GM12865 (cell line): ENCODE measurements at regions not wholly inside any gene's neighbourhood (a gene's known extent, or its start where the extent isn't known, plus 50 kb on each side); places are given as distances from the start of the nearest gene placed in this dataset.

Source experiments
- DNase-seq: peaks from one replicate; pipeline ENCODE4 v3.0.0; 2010; ENCODE audit warnings: low read depth
- H3K4me3 ChIP-seq: 2 replicates; pipeline ENCODE4 v1.5.1; 2011; ENCODE audit warnings: mild to moderate bottlenecking, low read depth, low read length, control low read depth
- CTCF ChIP-seq: IDR thresholded peaks from 2 replicates; pipeline ENCODE4 v1.5.1; 2011; ENCODE audit warnings: low read length, control low read depth, low read depth, inconsistent platforms; ENCODE audit not compliant: insufficient read depth; ENCODE audit errors: missing control alignments

DNA sequence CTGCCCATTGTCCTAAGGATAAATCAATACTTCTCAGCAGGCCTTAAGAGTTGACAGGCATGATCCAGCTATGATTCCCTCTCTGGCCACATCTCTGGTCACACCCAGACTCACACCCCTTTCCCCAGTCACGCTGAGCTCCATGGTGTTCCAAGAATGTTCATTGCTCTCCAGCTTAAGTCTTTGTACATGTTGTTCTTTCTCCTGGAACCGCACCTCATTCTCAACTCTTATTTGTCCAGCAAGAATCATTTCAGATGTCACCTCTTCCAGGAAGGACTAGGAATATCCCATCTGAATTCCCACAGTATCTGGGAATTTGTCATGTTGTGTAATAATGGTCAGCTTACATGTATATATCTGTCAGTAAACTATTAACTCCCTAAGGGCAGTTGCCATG is 118.3 kb upstream of the GALNT15 start:
- DNase-seq, result no peak
- TF ChIP-seq CTCF, result no peak
- no peak overlapping the region for H3K4me3 ChIP-seq

- no peak for TF ChIP-seq CTCF
- DNase-seq, result no peak
- H3K4me3 ChIP-seq, result no peak overlapping the region
Measured at GRCh38 chr3:16058521-16058920, 116.0 kb upstream of the GALNT15 start.

GRCh38 chr3:16059081-16059537 is 115.4 kb upstream of the GALNT15 start:
- no peak for DNase-seq
- no peak overlapping the region for H3K4me3 ChIP-seq
- no peak for TF ChIP-seq CTCF

DNA sequence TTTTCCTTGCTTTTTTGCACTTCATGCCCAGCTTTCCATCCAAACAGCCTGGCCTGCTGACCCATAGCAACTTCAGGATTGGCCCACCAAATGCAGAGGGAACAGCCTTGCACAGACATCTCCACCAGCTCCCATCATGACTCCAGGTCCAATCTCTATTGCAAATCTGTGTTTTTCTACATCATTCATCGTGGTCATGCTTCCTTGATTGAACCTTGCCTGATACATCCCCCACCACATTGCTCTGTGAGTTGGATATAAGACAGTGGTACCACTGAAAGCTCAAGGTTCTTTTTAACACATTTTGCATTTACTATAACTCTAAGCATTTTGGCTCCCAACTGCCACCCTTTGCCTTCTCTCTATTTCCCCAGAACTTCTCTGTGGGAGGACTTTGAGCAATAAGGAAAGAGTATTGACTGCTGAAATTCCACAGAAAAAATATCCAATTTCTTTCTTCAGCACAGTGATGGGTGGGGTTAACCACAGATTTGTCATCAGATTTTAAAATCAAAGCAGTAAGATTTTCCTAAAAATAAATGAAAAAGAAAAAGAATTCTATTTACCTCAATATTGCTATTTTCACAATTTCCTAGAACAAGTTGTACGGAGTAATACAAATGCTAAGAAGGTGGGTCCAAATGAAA is 114.6 kb upstream of the GALNT15 start:
- DNase-seq, result no peak
- H3K4me3 ChIP-seq, result no peak overlapping the region
- no peak for TF ChIP-seq CTCF

DNA sequence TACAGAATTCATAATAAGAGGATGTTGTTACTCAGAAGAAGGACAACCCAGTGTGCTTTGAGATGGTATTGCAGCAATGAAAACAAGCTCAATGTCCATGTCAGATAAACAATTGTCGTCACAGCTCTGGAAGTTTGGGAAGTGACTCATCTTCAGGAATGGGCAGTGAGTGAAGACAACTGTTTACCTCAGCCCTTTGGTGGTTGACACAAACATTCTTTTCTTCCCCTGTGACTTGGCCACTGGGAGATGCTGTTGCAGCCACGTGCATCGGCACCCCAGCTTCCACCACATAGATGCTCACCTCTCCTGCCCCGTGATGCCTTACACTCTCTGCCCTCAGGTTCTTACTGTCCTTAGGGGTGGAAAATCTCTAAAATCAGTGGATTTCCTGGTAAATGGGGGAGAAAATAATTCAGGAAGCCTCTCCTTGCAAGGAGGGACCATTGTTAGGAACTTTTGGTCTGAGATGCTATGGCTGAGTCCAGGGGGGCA is 114.1 kb upstream of the GALNT15 start:
- no peak for DNase-seq
- no peak overlapping the region for H3K4me3 ChIP-seq
- no peak for TF ChIP-seq CTCF

GRCh38 chr3:16060945-16061344 is 113.5 kb upstream of the GALNT15 start:
- H3K4me3 ChIP-seq, result no peak overlapping the region
- no peak for DNase-seq
- no peak for TF ChIP-seq CTCF

GRCh38 chr3:16061491-16061890 is 113.0 kb upstream of the GALNT15 start:
- no peak for TF ChIP-seq CTCF
- H3K4me3 ChIP-seq, result no peak overlapping the region
- DNase-seq, result no peak
